Neural cell (in vitro differentiated cells): ENCODE measurements at regions not wholly inside any gene's neighbourhood (a gene's known extent, or its start where the extent isn't known, plus 50 kb on each side); places are given as distances from the start of the nearest gene placed in this dataset.

Experiments used
- H2AFZ ChIP-seq: fragments of 200-600, 300-800 bp; sonication (generic), shearing (Covaris generic); 2 replicates; pipeline ENCODE4 v1.6.0; 2014; ENCODE audit warnings: low read depth, mild to moderate bottlenecking, antibody characterized with exemption, low read length, moderate library complexity
- H3F3A ChIP-seq: fragments of 200-600 bp; shearing (Covaris generic); 2 replicates; pipeline ENCODE4 v1.6.1; 2016; ENCODE audit warnings: mild to moderate bottlenecking, moderate library complexity, mixed read lengths, antibody characterized with exemption, low read length; ENCODE audit not compliant: insufficient read depth, poor library complexity, severe bottlenecking
- H3K27ac ChIP-seq: fragments of 200-600, 300-800 bp; sonication (generic), shearing (Covaris generic); 2 replicates; pipeline ENCODE4 v1.5.1; 2014; ENCODE audit warnings: mild to moderate bottlenecking, low read length, moderate library complexity
- H3K27me3 ChIP-seq: fragments of 300-800, 200-600 bp; sonication (generic), shearing (Covaris generic); 2 replicates; pipeline ENCODE4 v1.6.0; 2014; ENCODE audit warnings: mild to moderate bottlenecking, low read depth, low read length, moderate library complexity; ENCODE audit not compliant: insufficient read depth
- H3K36me3 ChIP-seq: fragments of 300-800, 200-600 bp; sonication (generic), shearing (Covaris generic); 2 replicates; pipeline ENCODE4 v1.5.1; 2014; ENCODE audit warnings: mild to moderate bottlenecking, antibody characterized with exemption, low read length, moderate library complexity; ENCODE audit not compliant: insufficient read depth
- H3K4me2 ChIP-seq: fragments of 300-800, 200-600 bp; sonication (generic), shearing (Covaris generic); 2 replicates; pipeline ENCODE4 v1.6.0; 2014; ENCODE audit warnings: mild to moderate bottlenecking, low read length
- H3K4me3 ChIP-seq: fragments of 300-800, 200-600 bp; sonication (generic), shearing (Covaris generic); 2 replicates; pipeline ENCODE4 v1.5.1; 2014; ENCODE audit warnings: mild to moderate bottlenecking, low read length, moderate library complexity
- H3K79me2 ChIP-seq: fragments of 200-600 bp; shearing (Covaris generic); replicated peaks from 2 replicates; pipeline ENCODE4 v1.6.0; 2014; ENCODE audit warnings: mild to moderate bottlenecking, low read length, moderate library complexity; ENCODE audit not compliant: insufficient read depth
- H3K9ac ChIP-seq: fragments of 300-800, 200-600 bp; sonication (generic), shearing (Covaris generic); 2 replicates; pipeline ENCODE4 v1.6.1; 2016; ENCODE audit warnings: mild to moderate bottlenecking, low read length, mixed read lengths
- H3K9me2 ChIP-seq: fragments of 200-600 bp; shearing (Covaris generic); 2 replicates; pipeline ENCODE4 v1.6.1; 2016; ENCODE audit warnings: mild to moderate bottlenecking, low read length, mixed read lengths; ENCODE audit not compliant: insufficient read depth
- H3K9me3 ChIP-seq: fragments of 200-600, 300-800 bp; sonication (generic), shearing (Covaris generic); 2 replicates; pipeline ENCODE4 v1.6.1; 2016; ENCODE audit warnings: mild to moderate bottlenecking, mixed run types, low read length, moderate library complexity, mixed read lengths
- H4K20me1 ChIP-seq: fragments of 200-600 bp; shearing (Covaris generic); 2 replicates; pipeline ENCODE4 v1.6.1; 2016; ENCODE audit warnings: mild to moderate bottlenecking, mixed run types; ENCODE audit not compliant: insufficient read depth
- EP300 ChIP-seq: fragments of 450-650 bp; conservative IDR thresholded peaks from 2 replicates; pipeline ENCODE4 v1.6.1; 2014; ENCODE audit warnings: antibody characterized with exemption, mild to moderate bottlenecking, moderate library complexity; ENCODE audit not compliant: poor library complexity, severe bottlenecking
- EZH2 ChIP-seq: fragments of 200-600, 300-800 bp; shearing (Covaris generic), sonication (generic); IDR thresholded peaks from 2 replicates; pipeline ENCODE4 v1.6.1; 2014; ENCODE audit warnings: antibody characterized with exemption, low read length, borderline replicate concordance, mild to moderate bottlenecking; ENCODE audit not compliant: insufficient read depth, poor library complexity, severe bottlenecking
- MXI1 ChIP-seq: fragments of 450-650 bp; conservative IDR thresholded peaks from 2 replicates; pipeline ENCODE4 v1.6.1; 2014; ENCODE audit warnings: antibody characterized with exemption, mild to moderate bottlenecking; ENCODE audit not compliant: poor library complexity, severe bottlenecking
- POLR2AphosphoS5 ChIP-seq: IDR thresholded peaks from 2 replicates; pipeline ENCODE4 v1.6.1; 2012
- RAD21 ChIP-seq: fragments of 450-650 bp; conservative IDR thresholded peaks from 2 replicates; pipeline ENCODE4 v1.6.1; 2014; ENCODE audit warnings: antibody characterized with exemption, mild to moderate bottlenecking, moderate library complexity
- REST ChIP-seq: IDR thresholded peaks from 2 replicates; pipeline ENCODE4 v1.6.1; 2012; ENCODE audit warnings: borderline replicate concordance
- SMC3 ChIP-seq: fragments of 450-650 bp; conservative IDR thresholded peaks from 2 replicates; pipeline ENCODE4 v1.6.1; 2014; ENCODE audit warnings: antibody characterized with exemption, mild to moderate bottlenecking, moderate library complexity; ENCODE audit not compliant: poor library complexity
- TAF1 ChIP-seq: IDR thresholded peaks from 2 replicates; pipeline ENCODE4 v1.6.1; 2012; ENCODE audit warnings: low read depth
- TF ChIP-seq, protein P1 (sequence below): fragments of 450-650 bp; IDR thresholded peaks from 2 replicates; pipeline ENCODE4 v1.5.1; 2014; ENCODE audit warnings: antibody characterized with exemption, mild to moderate bottlenecking, moderate library complexity; ENCODE audit not compliant: poor library complexity, severe bottlenecking

DNA sequence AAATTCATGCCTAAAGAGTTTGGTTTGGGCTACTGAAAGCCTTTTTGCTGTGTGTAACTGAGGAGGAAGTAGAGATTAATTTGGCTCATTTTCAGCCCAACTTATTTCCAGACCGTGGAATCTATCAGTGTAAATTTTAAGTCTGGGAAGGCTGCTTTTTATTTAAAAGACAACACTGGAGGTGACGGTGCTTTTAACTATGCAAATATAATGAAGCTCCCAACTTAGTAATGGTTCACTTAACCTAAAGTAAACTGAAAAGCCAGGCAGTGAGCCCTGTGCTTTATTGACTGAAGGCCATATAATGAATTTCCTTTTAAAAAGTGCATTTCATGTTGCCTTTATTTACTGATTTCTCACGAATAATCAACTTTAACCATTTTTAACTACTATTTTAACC, 127.2 kb downstream of the NPY start:
- Histone ChIP-seq H3K9ac (no peak overlapping the region), H3K36me3 (no peaks in the 10 kb centered on the region), H3K27ac (no peak overlapping the region), H4K20me1 (no peaks in the 10 kb centered on the region), H3K27me3 (no peaks in the 10 kb centered on the region), H3K9me3 (no peaks in the 10 kb centered on the region), H3K4me3 (no peak overlapping the region), H3K9me2 (no peaks in the 10 kb centered on the region), H3K79me2 (no peaks in the 10 kb centered on the region), H3F3A (no peaks in the 10 kb centered on the region), H2AFZ (no peak overlapping the region), H3K4me2 (no peak overlapping the region)
- TF ChIP-seq SMC3, result no peak
- no peak for TF ChIP-seq RAD21
- TF ChIP-seq, protein P1, sequence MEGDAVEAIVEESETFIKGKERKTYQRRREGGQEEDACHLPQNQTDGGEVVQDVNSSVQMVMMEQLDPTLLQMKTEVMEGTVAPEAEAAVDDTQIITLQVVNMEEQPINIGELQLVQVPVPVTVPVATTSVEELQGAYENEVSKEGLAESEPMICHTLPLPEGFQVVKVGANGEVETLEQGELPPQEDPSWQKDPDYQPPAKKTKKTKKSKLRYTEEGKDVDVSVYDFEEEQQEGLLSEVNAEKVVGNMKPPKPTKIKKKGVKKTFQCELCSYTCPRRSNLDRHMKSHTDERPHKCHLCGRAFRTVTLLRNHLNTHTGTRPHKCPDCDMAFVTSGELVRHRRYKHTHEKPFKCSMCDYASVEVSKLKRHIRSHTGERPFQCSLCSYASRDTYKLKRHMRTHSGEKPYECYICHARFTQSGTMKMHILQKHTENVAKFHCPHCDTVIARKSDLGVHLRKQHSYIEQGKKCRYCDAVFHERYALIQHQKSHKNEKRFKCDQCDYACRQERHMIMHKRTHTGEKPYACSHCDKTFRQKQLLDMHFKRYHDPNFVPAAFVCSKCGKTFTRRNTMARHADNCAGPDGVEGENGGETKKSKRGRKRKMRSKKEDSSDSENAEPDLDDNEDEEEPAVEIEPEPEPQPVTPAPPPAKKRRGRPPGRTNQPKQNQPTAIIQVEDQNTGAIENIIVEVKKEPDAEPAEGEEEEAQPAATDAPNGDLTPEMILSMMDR, result no peak
- no peak for TF ChIP-seq EZH2
- TF ChIP-seq POLR2AphosphoS5, result no peak
- no peak for TF ChIP-seq MXI1
- no peak for TF ChIP-seq TAF1
- no peak for TF ChIP-seq EP300
- TF ChIP-seq REST, result no peak

- no peak overlapping the region for H2AFZ ChIP-seq
- no peak overlapping the region for H3K27ac ChIP-seq
- no peaks in the 10 kb centered on the region for H3K36me3 ChIP-seq
- no peaks in the 10 kb centered on the region for H4K20me1 ChIP-seq
- H3K9me2 ChIP-seq, result no peaks in the 10 kb centered on the region
- H3K9me3 ChIP-seq, result no peaks in the 10 kb centered on the region
- no peaks in the 10 kb centered on the region for H3F3A ChIP-seq
- TF ChIP-seq TAF1, result no peak
- no peaks in the 10 kb centered on the region for H3K27me3 ChIP-seq
- H3K9ac ChIP-seq, result no peak overlapping the region
- H3K79me2 ChIP-seq, result no peaks in the 10 kb centered on the region
- H3K4me3 ChIP-seq, result no peak overlapping the region
- no peak overlapping the region for H3K4me2 ChIP-seq
Measured at GRCh38 chr7:24417526-24418120, 133.6 kb downstream of the NPY start.

DNA sequence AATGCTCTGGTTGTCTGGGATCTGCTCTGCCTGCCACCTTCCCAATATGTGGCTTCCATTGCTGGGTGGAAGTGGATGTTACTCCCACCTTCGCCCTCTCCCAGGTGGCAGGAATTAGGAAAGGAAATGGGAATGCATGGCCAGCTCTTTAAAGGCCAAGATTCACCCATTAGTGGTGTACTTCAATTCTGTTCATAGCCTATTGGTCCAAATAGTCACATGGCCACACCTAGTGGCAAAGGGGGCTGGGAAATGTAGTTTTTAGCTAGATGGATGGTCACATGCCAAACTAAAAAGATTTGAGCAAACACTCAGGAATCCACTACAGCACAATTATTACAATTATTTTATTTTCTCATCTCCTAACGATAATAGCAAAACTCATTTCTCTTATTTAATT, 135.1 kb downstream of the NPY start:
- H3K9me2 ChIP-seq, result no peaks in the 10 kb centered on the region
- H3K9ac ChIP-seq, result no peak overlapping the region
- no peaks in the 10 kb centered on the region for H3F3A ChIP-seq
- no peaks in the 10 kb centered on the region for H3K9me3 ChIP-seq
- H3K27ac ChIP-seq, result no peak overlapping the region
- H2AFZ ChIP-seq, result no peak overlapping the region
- TF ChIP-seq EP300 (no peak), SMC3 (no peak), RAD21 (no peak), REST (no peak), MXI1 (no peak), TAF1 (no peak), EZH2 (no peak), POLR2AphosphoS5 (no peak)
- TF ChIP-seq, protein P1, result no peak
- H3K4me2 ChIP-seq, result no peak overlapping the region
- no peaks in the 10 kb centered on the region for H3K79me2 ChIP-seq
- no peaks in the 10 kb centered on the region for H3K27me3 ChIP-seq
- H3K36me3 ChIP-seq, result no peaks in the 10 kb centered on the region
- no peaks in the 10 kb centered on the region for H4K20me1 ChIP-seq
- no peak overlapping the region for H3K4me3 ChIP-seq
